HL-60 (cell line): ENCODE measurements at regions not wholly inside any gene's neighbourhood (a gene's known extent, or its start where the extent isn't known, plus 50 kb on each side); places are given as distances from the start of the nearest gene placed in this dataset.

ENCODE experiments used
- DNase-seq, 2 experiments: peaks; one replicate each; pipeline ENCODE4 v3.0.0-alpha.2; 2010 to 2020; ENCODE audit warnings: low read depth in 1 of 2, low spot score in 1 of 2
- H3K27ac ChIP-seq: fragments of 250-450 bp; sonication (Bioruptor Pico); replicated peaks from 2 replicates; pipeline ENCODE4 v1.5.1; 2020; ENCODE audit warnings: mild to moderate bottlenecking, moderate library complexity
- H3K27me3 ChIP-seq: fragments of 250-450 bp; sonication (Bioruptor Pico); 2 replicates; pipeline ENCODE4 v1.5.1; 2021; ENCODE audit warnings: mild to moderate bottlenecking, moderate library complexity; ENCODE audit not compliant: insufficient read depth, poor library complexity, severe bottlenecking
- H3K4me3 ChIP-seq: replicated peaks from 2 replicates; pipeline ENCODE4 v1.5.1; 2011; ENCODE audit warnings: mild to moderate bottlenecking, control low read depth, low read length; ENCODE audit not compliant: insufficient read depth
- GABPA ChIP-seq: IDR thresholded peaks from 2 replicates; pipeline ENCODE4 v1.6.1; 2012; ENCODE audit warnings: low read depth
- POLR2AphosphoS5 ChIP-seq: IDR thresholded peaks from 2 replicates; pipeline ENCODE4 v1.6.1; 2012; ENCODE audit warnings: low read depth
- REST ChIP-seq: IDR thresholded peaks from 2 replicates; pipeline ENCODE4 v1.6.1; 2012; ENCODE audit warnings: low read depth; ENCODE audit not compliant: insufficient replicate concordance
- SPI1 ChIP-seq: IDR thresholded peaks from 2 replicates; pipeline ENCODE4 v1.6.1; 2012; ENCODE audit warnings: low read depth, mild to moderate bottlenecking, borderline replicate concordance
- TF ChIP-seq, protein P1 (sequence below): IDR thresholded peaks from one replicate; pipeline ENCODE4 v1.5.1; 2011; ENCODE audit warnings: low read length, control low read depth, inconsistent platforms; ENCODE audit not compliant: insufficient read depth

DNA sequence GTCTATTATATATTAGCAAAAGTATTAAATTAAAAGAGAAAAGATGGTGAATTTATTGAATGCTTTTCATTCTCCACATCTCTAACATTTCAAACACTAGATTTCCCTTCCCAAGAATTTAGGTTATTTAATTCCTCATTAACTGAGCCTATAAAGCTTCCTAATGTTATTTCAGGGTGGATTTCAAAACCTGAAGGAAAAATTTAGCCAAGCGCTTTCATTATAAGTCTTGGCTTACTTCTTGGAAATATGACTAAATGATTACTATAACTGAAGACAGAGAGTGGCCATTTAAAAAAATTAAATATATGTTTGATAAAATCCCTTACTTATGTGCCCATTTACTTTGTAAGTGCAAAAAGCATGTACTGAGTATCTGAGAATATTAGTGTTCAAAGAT lies 141.8 kb upstream of the ARSJ start:
- TF ChIP-seq GABPA = no peak
- TF ChIP-seq, protein P1, sequence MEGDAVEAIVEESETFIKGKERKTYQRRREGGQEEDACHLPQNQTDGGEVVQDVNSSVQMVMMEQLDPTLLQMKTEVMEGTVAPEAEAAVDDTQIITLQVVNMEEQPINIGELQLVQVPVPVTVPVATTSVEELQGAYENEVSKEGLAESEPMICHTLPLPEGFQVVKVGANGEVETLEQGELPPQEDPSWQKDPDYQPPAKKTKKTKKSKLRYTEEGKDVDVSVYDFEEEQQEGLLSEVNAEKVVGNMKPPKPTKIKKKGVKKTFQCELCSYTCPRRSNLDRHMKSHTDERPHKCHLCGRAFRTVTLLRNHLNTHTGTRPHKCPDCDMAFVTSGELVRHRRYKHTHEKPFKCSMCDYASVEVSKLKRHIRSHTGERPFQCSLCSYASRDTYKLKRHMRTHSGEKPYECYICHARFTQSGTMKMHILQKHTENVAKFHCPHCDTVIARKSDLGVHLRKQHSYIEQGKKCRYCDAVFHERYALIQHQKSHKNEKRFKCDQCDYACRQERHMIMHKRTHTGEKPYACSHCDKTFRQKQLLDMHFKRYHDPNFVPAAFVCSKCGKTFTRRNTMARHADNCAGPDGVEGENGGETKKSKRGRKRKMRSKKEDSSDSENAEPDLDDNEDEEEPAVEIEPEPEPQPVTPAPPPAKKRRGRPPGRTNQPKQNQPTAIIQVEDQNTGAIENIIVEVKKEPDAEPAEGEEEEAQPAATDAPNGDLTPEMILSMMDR = no peak
- no peak for TF ChIP-seq POLR2AphosphoS5
- no peak for TF ChIP-seq SPI1
- TF ChIP-seq REST = no peak
- DNase-seq = no peak
- Histone ChIP-seq H3K27ac (no peak overlapping the region), H3K4me3 (no peak overlapping the region), H3K27me3 (no peaks in the 10 kb centered on the region)

DNA sequence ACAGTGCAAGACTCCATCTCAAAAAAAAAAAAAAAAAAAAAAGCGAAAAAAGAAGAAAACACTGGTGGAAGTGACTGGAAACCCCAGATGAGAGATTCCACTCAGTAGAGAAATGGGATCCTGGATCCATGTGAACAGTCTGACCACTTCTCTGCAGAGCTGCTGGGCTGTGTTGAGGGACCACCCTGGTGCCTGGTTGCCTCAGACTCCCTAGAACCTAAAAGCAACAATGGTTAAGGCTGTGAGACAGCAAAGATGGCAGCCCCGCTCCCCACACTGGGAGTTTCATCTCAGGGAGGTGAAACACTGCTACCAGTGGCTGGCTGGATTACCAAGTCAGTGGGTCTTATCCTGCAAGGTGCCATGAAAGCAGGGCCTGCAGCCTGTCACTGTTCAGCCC lies 152.8 kb upstream of the ARSJ start:
- H3K27ac ChIP-seq = no peak overlapping the region
- TF ChIP-seq, protein P1 = no peak
- no peak for TF ChIP-seq SPI1
- TF ChIP-seq REST = no peak
- no peak for TF ChIP-seq GABPA
- no peak for TF ChIP-seq POLR2AphosphoS5
- no peaks in the 10 kb centered on the region for H3K27me3 ChIP-seq
- no peak for DNase-seq
- H3K4me3 ChIP-seq = no peak overlapping the region

GRCh38 chr4:114132830-114133229 lies 153.4 kb upstream of the ARSJ start:
- H3K4me3 ChIP-seq = no peak overlapping the region
- H3K27ac ChIP-seq = no peak overlapping the region
- TF ChIP-seq REST = no peak

GRCh38 chr4:114136069-114136468 lies 156.6 kb upstream of the ARSJ start:
- Histone ChIP-seq H3K27ac (no peak overlapping the region), H3K27me3 (no peaks in the 10 kb centered on the region), H3K4me3 (no peak overlapping the region)
- TF ChIP-seq POLR2AphosphoS5 (no peak), GABPA (no peak), SPI1 (no peak)
- no peak for DNase-seq

More at GRCh38 chr4:114132830-114133229, 153.4 kb upstream of the ARSJ start:
- H3K27me3 ChIP-seq = no peaks in the 10 kb centered on the region
- DNase-seq = no peak
